Panc1 (cell line): ENCODE measurements at regions not wholly inside any gene's neighbourhood (a gene's known extent, or its start where the extent isn't known, plus 50 kb on each side); places are given as distances from the start of the nearest gene placed in this dataset.

Experiments used
- CTCF ChIP-seq: fragments of 450-650 bp; IDR thresholded peaks from 2 replicates; pipeline ENCODE4 v1.5.1; 2017; ENCODE audit warnings: mild to moderate bottlenecking
- POLR2AphosphoS5 ChIP-seq: IDR thresholded peaks from 2 replicates; pipeline ENCODE4 v1.6.1; 2012; ENCODE audit warnings: mild to moderate bottlenecking, low read depth, low read length, moderate library complexity
- SIN3A ChIP-seq: IDR thresholded peaks from 2 replicates; pipeline ENCODE4 v1.6.1; 2012; ENCODE audit warnings: low read depth, mild to moderate bottlenecking, low read length, moderate library complexity, borderline replicate concordance; ENCODE audit not compliant: insufficient read depth

- TF ChIP-seq POLR2AphosphoS5 (no peak), CTCF (no peak), SIN3A (no peak)
Observed at GRCh38 chr10:125214283-125214570, 53.9 kb upstream of the CTBP2 start.
